Trophoblast cell (in vitro differentiated cells and primary cell): ENCODE measurements at regions not wholly inside any gene's neighbourhood (a gene's known extent, or its start where the extent isn't known, plus 50 kb on each side); places are given as distances from the start of the nearest gene placed in this dataset.

Experiments
- DNase-seq, 2 donors: peaks; one replicate each; pipeline ENCODE4 v3.0.0-alpha.2; 2016
- H2AFZ ChIP-seq: 2 replicates; pipeline ENCODE4 v1.6.1; 2013; ENCODE audit warnings: low read length, moderate library complexity, mild to moderate bottlenecking; ENCODE audit not compliant: insufficient read depth, poor library complexity
- H2AK5ac ChIP-seq: 2 replicates; pipeline ENCODE4 v1.6.1; 2013; ENCODE audit warnings: mild to moderate bottlenecking, low read length
- H2BK120ac ChIP-seq: 2 replicates; pipeline ENCODE4 v1.6.1; 2013; ENCODE audit warnings: low read length, mild to moderate bottlenecking, moderate library complexity; ENCODE audit not compliant: insufficient read depth, poor library complexity
- H2BK12ac ChIP-seq: 2 replicates; pipeline ENCODE4 v1.6.1; 2013; ENCODE audit warnings: mild to moderate bottlenecking, low read length, moderate library complexity
- H2BK5ac ChIP-seq: 2 replicates; pipeline ENCODE4 v1.6.1; 2013; ENCODE audit warnings: low read length, low read depth, moderate library complexity, mild to moderate bottlenecking; ENCODE audit not compliant: poor library complexity
- H3K14ac ChIP-seq: 2 replicates; pipeline ENCODE4 v1.6.1; 2013; ENCODE audit warnings: mild to moderate bottlenecking, low read length
- H3K18ac ChIP-seq: 2 replicates; pipeline ENCODE4 v1.6.1; 2013; ENCODE audit warnings: mild to moderate bottlenecking, low read length
- H3K23ac ChIP-seq: 2 replicates; pipeline ENCODE4 v1.6.1; 2013; ENCODE audit warnings: low read length
- H3K27ac ChIP-seq: 2 replicates; pipeline ENCODE4 v1.5.1; 2013; ENCODE audit warnings: low read depth, mild to moderate bottlenecking, inconsistent platforms, low read length, moderate library complexity
- H3K27me3 ChIP-seq: 2 replicates; pipeline ENCODE4 v1.6.1; 2013; ENCODE audit warnings: inconsistent platforms, mild to moderate bottlenecking, low read length, moderate library complexity; ENCODE audit not compliant: insufficient read depth
- H3K36me3 ChIP-seq, 2 experiments: 1 replicate in 1 of 2; 2 replicates in 1 of 2; pipeline ENCODE4 v1.6.1; 2013; ENCODE audit warnings: low read length in 2 of 2, mild to moderate bottlenecking in 2 of 2, moderate library complexity in 1 of 2; ENCODE audit not compliant: insufficient read depth in 2 of 2, control insufficient read depth in 1 of 2
- H3K4ac ChIP-seq: 2 replicates; pipeline ENCODE4 v1.6.1; 2013; ENCODE audit warnings: low read depth, mild to moderate bottlenecking, low read length, moderate library complexity
- H3K4me1 ChIP-seq, 2 experiments: 1 replicate in 1 of 2; 2 replicates in 1 of 2; pipeline ENCODE4 v1.6.1; 2013; ENCODE audit warnings: low read length in 2 of 2, mild to moderate bottlenecking in 2 of 2, moderate library complexity in 1 of 2; ENCODE audit not compliant: insufficient read depth in 2 of 2, control insufficient read depth in 1 of 2
- H3K4me2 ChIP-seq: 2 replicates; pipeline ENCODE4 v1.6.1; 2013; ENCODE audit warnings: inconsistent platforms, mild to moderate bottlenecking, low read length, moderate library complexity
- H3K4me3 ChIP-seq: 2 replicates; pipeline ENCODE4 v1.5.1; 2013; ENCODE audit warnings: mild to moderate bottlenecking, low read depth, low read length, inconsistent platforms
- H3K79me1 ChIP-seq: one replicate; pipeline ENCODE4 v1.6.1; 2013; ENCODE audit warnings: low read length
- H3K79me2 ChIP-seq: 2 replicates; pipeline ENCODE4 v1.6.1; 2013; ENCODE audit warnings: low read length, mild to moderate bottlenecking; ENCODE audit not compliant: control insufficient read depth, insufficient read depth, poor library complexity
- H3K9ac ChIP-seq: 2 replicates; pipeline ENCODE4 v1.6.1; 2013; ENCODE audit warnings: mild to moderate bottlenecking, low read length
- H3K9me3 ChIP-seq: 2 replicates; pipeline ENCODE4 v1.6.1; 2013; ENCODE audit warnings: low read depth, mild to moderate bottlenecking, control low read depth, inconsistent platforms, low read length; ENCODE audit not compliant: insufficient read depth
- H4K12ac ChIP-seq: 2 replicates; pipeline ENCODE4 v1.6.1; 2013; ENCODE audit warnings: low read depth, mild to moderate bottlenecking, low read length, moderate library complexity
- H4K8ac ChIP-seq: 2 replicates; pipeline ENCODE4 v1.6.1; 2013; ENCODE audit warnings: low read depth, mild to moderate bottlenecking, low read length, moderate library complexity
- H4K91ac ChIP-seq: one replicate; pipeline ENCODE4 v1.6.1; 2013; ENCODE audit warnings: low read depth, mild to moderate bottlenecking, low read length, moderate library complexity
- WGBS: extraction: QIAGEN DNeasy Blood & Tissue Kit; methylation state at CpG from one replicate; pipeline ENCODE4 v1.1.7; 2013; ENCODE audit warnings: missing lambda C conversion rate; ENCODE audit not compliant: insufficient read length, insufficient coverage; ENCODE audit errors: extremely low coverage; 5-methylcytosine and 5-hydroxymethylcytosine counted together

- Histone ChIP-seq H4K12ac (no peak overlapping the region), H4K91ac (no peak overlapping the region), H3K23ac (no peak overlapping the region), H3K4me3 (no peak overlapping the region), H3K9ac (no peak overlapping the region), H3K4ac (no peak overlapping the region), H2AFZ (no peak overlapping the region), H3K36me3 (no peaks in the 10 kb centered on the region), H3K79me1 (no peaks in the 10 kb centered on the region), H2BK5ac (no peak overlapping the region), H3K27me3 (no peaks in the 10 kb centered on the region), H3K4me1 (no peaks in the 10 kb centered on the region), H3K27ac (no peak overlapping the region), H3K18ac (no peak overlapping the region), H4K8ac (no peak overlapping the region), H2BK12ac (no peak overlapping the region), H3K14ac (no peak overlapping the region), H3K4me2 (no peak overlapping the region), H2BK120ac (no peak overlapping the region), H3K79me2 (no peaks in the 10 kb centered on the region), H3K9me3 (no peaks in the 10 kb centered on the region), H2AK5ac (no peak overlapping the region)
- peak; percentile 10 to 72 for DNase-seq
- no CpG with 5 or more reads among the region's 14 CpGs for WGBS
These were observed 255.0 kb upstream of the ZFP64 start for GRCh38 chr20:52446421-52447224.

GRCh38 chr20:52444455-52444854, 252.9 kb upstream of the ZFP64 start:
- no peak for DNase-seq
- no peaks in the 10 kb centered on the region for H3K4me1 ChIP-seq
- no peak overlapping the region for H3K18ac ChIP-seq
- H3K36me3 ChIP-seq, result no peaks in the 10 kb centered on the region
- no peak overlapping the region for H3K4ac ChIP-seq
- H3K14ac ChIP-seq, result no peak overlapping the region
- H4K91ac ChIP-seq, result no peak overlapping the region
- H4K12ac ChIP-seq, result no peak overlapping the region
- H4K8ac ChIP-seq, result no peak overlapping the region
- no CpG with 5 or more reads among the region's 1 CpG for WGBS
- no peak overlapping the region for H3K9ac ChIP-seq
- H2BK5ac ChIP-seq, result no peak overlapping the region
- no peaks in the 10 kb centered on the region for H3K79me2 ChIP-seq
- no peak overlapping the region for H3K23ac ChIP-seq
- no peak overlapping the region for H2AK5ac ChIP-seq
- no peaks in the 10 kb centered on the region for H3K9me3 ChIP-seq
- no peaks in the 10 kb centered on the region for H3K79me1 ChIP-seq
- no peaks in the 10 kb centered on the region for H3K27me3 ChIP-seq
- H2BK120ac ChIP-seq, result no peak overlapping the region
- H2AFZ ChIP-seq, result no peak overlapping the region
- H3K4me2 ChIP-seq, result no peak overlapping the region
- no peak overlapping the region for H3K4me3 ChIP-seq
- H3K27ac ChIP-seq, result no peak overlapping the region
- no peak overlapping the region for H2BK12ac ChIP-seq

- Histone ChIP-seq H3K79me2 (no peaks in the 10 kb centered on the region), H2AFZ (no peak overlapping the region), H2BK120ac (no peak overlapping the region), H2AK5ac (no peak overlapping the region), H4K91ac (no peak overlapping the region), H3K9me3 (no peaks in the 10 kb centered on the region), H3K18ac (no peak overlapping the region), H3K36me3 (no peaks in the 10 kb centered on the region), H3K4me3 (no peak overlapping the region), H4K8ac (no peak overlapping the region), H2BK12ac (no peak overlapping the region), H3K27ac (no peak overlapping the region), H3K23ac (no peak overlapping the region), H3K14ac (no peak overlapping the region), H3K4me1 (no peaks in the 10 kb centered on the region), H3K4me2 (no peak overlapping the region), H3K27me3 (no peaks in the 10 kb centered on the region), H2BK5ac (no peak overlapping the region), H3K9ac (no peak overlapping the region), H3K4ac (no peak overlapping the region), H4K12ac (no peak overlapping the region), H3K79me1 (no peaks in the 10 kb centered on the region)
- no peak for DNase-seq
These were observed 252.3 kb upstream of the ZFP64 start for GRCh38 chr20:52443874-52444273.

DNA sequence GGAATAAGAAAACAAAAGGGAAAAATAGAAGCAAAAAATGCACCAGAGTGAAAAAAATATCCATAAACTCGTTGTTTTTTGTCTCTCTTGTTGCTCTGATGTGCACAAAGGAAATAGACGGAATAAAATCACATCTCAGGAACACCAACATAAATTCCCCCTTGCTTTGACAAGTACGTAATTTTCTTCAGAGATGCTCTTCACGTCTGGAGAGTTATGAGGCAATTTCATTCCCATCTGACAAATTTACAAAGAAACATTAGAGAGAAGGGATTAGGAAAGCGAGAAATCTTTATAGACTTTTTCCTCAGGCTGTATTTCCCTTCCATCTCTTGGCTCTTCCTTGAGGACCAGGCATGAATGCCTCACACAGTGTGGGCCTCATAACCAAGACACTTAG, 250.1 kb upstream of the ZFP64 start:
- Histone ChIP-seq H3K4me2 (no peak overlapping the region), H3K14ac (no peak overlapping the region), H4K8ac (no peak overlapping the region), H3K4me3 (no peak overlapping the region), H3K27ac (no peak overlapping the region), H3K27me3 (no peaks in the 10 kb centered on the region), H4K91ac (no peak overlapping the region), H4K12ac (no peak overlapping the region), H3K9ac (no peak overlapping the region), H3K18ac (no peak overlapping the region), H3K4me1 (no peaks in the 10 kb centered on the region), H3K79me1 (no peaks in the 10 kb centered on the region), H3K23ac (no peak overlapping the region), H2AK5ac (no peak overlapping the region), H3K9me3 (no peaks in the 10 kb centered on the region), H2AFZ (no peak overlapping the region), H2BK12ac (no peak overlapping the region), H2BK120ac (no peak overlapping the region), H3K36me3 (no peaks in the 10 kb centered on the region), H2BK5ac (no peak overlapping the region), H3K79me2 (no peaks in the 10 kb centered on the region), H3K4ac (no peak overlapping the region)
- no peak for DNase-seq
- no CpG with 5 or more reads among the region's 5 CpGs for WGBS
